PC-3 (cell line): ENCODE measurements at regions not wholly inside any gene's neighbourhood (a gene's known extent, or its start where the extent isn't known, plus 50 kb on each side); places are given as distances from the start of the nearest gene placed in this dataset.

Experiments used
- ATAC-seq: fragments of 200-7000 bp; cut with Tn5 transposase; 2 replicates; pipeline ENCODE4 v1.9.1; 2020; ENCODE audit warnings: mild to moderate bottlenecking, moderate library complexity
- BruUV-seq: library from RNA; stranded (reverse); fragments of 400-500 nt; replicated peaks from 2 replicates; lab custom pipeline; 2021; lab: Mats Ljungman, UMichigan
- CTCF ChIA-PET: fragments of 300-600 bp; sonication (Branson Sonifier 250); formaldehyde crosslinking; loops from one replicate; lab custom pipeline; 2022; ENCODE audit warnings: antibody characterized with exemption; lab: Charles Lee
- POLR2A ChIA-PET: fragments of 300-600 bp; sonication (Branson Sonifier 250); formaldehyde crosslinking; loops from one replicate; lab custom pipeline; 2022; ENCODE audit warnings: antibody characterized with exemption; ENCODE audit not compliant: unreplicated experiment; lab: Charles Lee
- DNase-seq: peaks from one replicate; pipeline ENCODE4 v3.0.0-alpha.2; 2015
- H2AFZ ChIP-seq: fragments of 300-600 bp; sonication (generic); 2 replicates; pipeline ENCODE4 v1.6.0; 2016; ENCODE audit warnings: antibody characterized with exemption, low read length
- H3F3A ChIP-seq: fragments of 300-600 bp; sonication (generic); one replicate; pipeline ENCODE4 v1.6.0; 2017; ENCODE audit warnings: antibody characterized with exemption, low read length, control low read depth, mild to moderate bottlenecking; ENCODE audit not compliant: unreplicated experiment
- H3K27ac ChIP-seq: fragments of 300-600 bp; sonication (generic); 2 replicates; pipeline ENCODE4 v1.5.1; 2016; ENCODE audit warnings: mild to moderate bottlenecking, low read length
- H3K27me3 ChIP-seq: fragments of 300-600 bp; sonication (generic); 2 replicates; pipeline ENCODE4 v1.6.1; 2016; ENCODE audit warnings: low read length, mixed read lengths
- H3K36me3 ChIP-seq: fragments of 300-600 bp; sonication (generic); 2 replicates; pipeline ENCODE4 v1.6.1; 2016; ENCODE audit warnings: low read depth, mixed run types, low read length, mixed read lengths
- H3K4me1 ChIP-seq: fragments of 300-600 bp; sonication (generic); 2 replicates; pipeline ENCODE4 v1.5.1; 2016; ENCODE audit warnings: low read length; ENCODE audit not compliant: insufficient read depth
- H3K4me2 ChIP-seq: fragments of 300-600 bp; sonication (generic); 2 replicates; pipeline ENCODE4 v1.6.0; 2016; ENCODE audit warnings: low read length
- H3K4me3 ChIP-seq: fragments of 300-600 bp; sonication (generic); 2 replicates; pipeline ENCODE4 v1.5.1; 2016; ENCODE audit warnings: mild to moderate bottlenecking, low read length, mixed read lengths
- H3K79me2 ChIP-seq: fragments of 300-600 bp; sonication (generic); 2 replicates; pipeline ENCODE4 v1.6.1; 2017; ENCODE audit warnings: low read length, mixed read lengths
- H3K9ac ChIP-seq: fragments of 300-600 bp; sonication (generic); 2 replicates; pipeline ENCODE4 v1.6.0; 2016; ENCODE audit warnings: mild to moderate bottlenecking, low read length
- H3K9me2 ChIP-seq: fragments of 300-600 bp; sonication (generic); replicated peaks from 2 replicates; pipeline ENCODE4 v1.6.1; 2016; ENCODE audit warnings: mixed run types, low read length, mixed read lengths
- H3K9me3 ChIP-seq: fragments of 300-600 bp; sonication (generic); 2 replicates; pipeline ENCODE4 v1.6.1; 2016; ENCODE audit warnings: low read length, mixed read lengths
- H4K20me1 ChIP-seq: fragments of 300-600 bp; sonication (generic); 2 replicates; pipeline ENCODE4 v1.6.1; 2016; ENCODE audit warnings: low read length, mixed read lengths
- CTCF ChIP-seq: fragments of 300-600 bp; sonication (generic); conservative IDR thresholded peaks from 2 replicates; pipeline ENCODE4 v1.5.1; 2017; ENCODE audit warnings: antibody characterized with exemption, low read depth, mild to moderate bottlenecking, low read length
- EZH2 ChIP-seq: fragments of 300-600 bp; sonication (generic); IDR thresholded peaks from one replicate; pipeline ENCODE4 v1.6.1; 2017; ENCODE audit warnings: antibody characterized with exemption, mild to moderate bottlenecking, low read length; ENCODE audit not compliant: unreplicated experiment
- EZH2phosphoT487 ChIP-seq: fragments of 300-600 bp; sonication (generic); IDR thresholded peaks from 2 replicates; pipeline ENCODE4 v1.6.1; 2018; ENCODE audit warnings: mild to moderate bottlenecking, antibody characterized with exemption, low read length, borderline replicate concordance
- intact Hi-C: fragments of 100-400 bp; cut with micrococcal nuclease; formaldehyde crosslinking; loops from 2 replicates; pipeline ENCODE4 v1.9.0; 2023

GRCh38 chr21:19704832-19705231 is 1293.4 kb upstream of the NCAM2 start:
- intact Hi-C loops: loop anchor here (2.0 kb wide), 1 partner anchor 56 kb away; no protein-coding TSS in a partner anchor
- no TSS peak for BruUV-seq
- Histone ChIP-seq H3K9me3 (peaks cover 17% of the 10 kb centered on the region; the same call in 1 of the 2 replicates), H3K27ac (no peak overlapping the region), H3K9me2 (no peaks in the 10 kb centered on the region), H3K4me2 (no peak overlapping the region), H3K9ac (no peak overlapping the region), H3K79me2 (no peaks in the 10 kb centered on the region), H3K4me1 (no peaks in the 10 kb centered on the region), H3K27me3 (no peaks in the 10 kb centered on the region), H3K36me3 (no peaks in the 10 kb centered on the region), H3F3A (no peaks in the 10 kb centered on the region), H3K4me3 (no peak overlapping the region), H4K20me1 (no peaks in the 10 kb centered on the region), H2AFZ (no peak overlapping the region)
- ATAC-seq: no peak
- POLR2A ChIA-PET: no interaction called here
- CTCF ChIA-PET: no interaction called here
- no peak for DNase-seq
- no peak for TF ChIP-seq EZH2
- TF ChIP-seq CTCF: no peak
- no peak for TF ChIP-seq EZH2phosphoT487

- Histone ChIP-seq H2AFZ (no peak overlapping the region), H3F3A (no peaks in the 10 kb centered on the region), H3K4me1 (no peaks in the 10 kb centered on the region), H3K4me3 (no peak overlapping the region), H3K9me2 (no peaks in the 10 kb centered on the region), H3K9me3 (peaks cover 17% of the 10 kb centered on the region; the same call in 1 of the 2 replicates), H3K27ac (no peak overlapping the region), H3K36me3 (no peaks in the 10 kb centered on the region), H3K79me2 (no peaks in the 10 kb centered on the region), H3K27me3 (no peaks in the 10 kb centered on the region), H4K20me1 (no peaks in the 10 kb centered on the region), H3K4me2 (no peak overlapping the region), H3K9ac (no peak overlapping the region)
- DNase-seq (no peak), ATAC-seq (no peak)
- no peak for TF ChIP-seq CTCF
- TF ChIP-seq EZH2phosphoT487: no peak
- TF ChIP-seq EZH2: no peak
- BruUV-seq: no TSS peak
- POLR2A ChIA-PET: no interaction called here
- intact Hi-C loops: no loop called here
- CTCF ChIA-PET: no interaction called here
Measured at GRCh38 chr21:19712441-19712840, 1285.8 kb upstream of the NCAM2 start.

GRCh38 chr21:19713313-19713712 is 1284.9 kb upstream of the NCAM2 start:
- no peaks in the 10 kb centered on the region for H3F3A ChIP-seq

More at GRCh38 chr21:19713313-19713712, 1284.9 kb upstream of the NCAM2 start:
- Histone ChIP-seq H3K9ac (no peak overlapping the region), H3K79me2 (no peaks in the 10 kb centered on the region), H4K20me1 (no peaks in the 10 kb centered on the region), H3K36me3 (no peaks in the 10 kb centered on the region), H3K4me1 (no peaks in the 10 kb centered on the region), H3K27ac (no peak overlapping the region), H3K9me3 (peaks cover 17% of the 10 kb centered on the region; the same call in 1 of the 2 replicates), H3K4me2 (no peak overlapping the region), H2AFZ (no peak overlapping the region), H3K27me3 (no peaks in the 10 kb centered on the region), H3K4me3 (no peak overlapping the region), H3K9me2 (no peaks in the 10 kb centered on the region)
- no TSS peak for BruUV-seq
- CTCF ChIA-PET: no interaction called here
- ATAC-seq (no peak), DNase-seq (no peak)
- intact Hi-C loops: no loop called here
- POLR2A ChIA-PET: no interaction called here
- TF ChIP-seq CTCF (no peak), EZH2phosphoT487 (no peak), EZH2 (no peak)
